Neural cell (in vitro differentiated cells): ENCODE measurements at regions not wholly inside any gene's neighbourhood (a gene's known extent, or its start where the extent isn't known, plus 50 kb on each side); places are given as distances from the start of the nearest gene placed in this dataset.

Experiments used
- H2AFZ ChIP-seq: fragments of 200-600, 300-800 bp; sonication (generic), shearing (Covaris generic); 2 replicates; pipeline ENCODE4 v1.6.0; 2014; ENCODE audit warnings: low read depth, mild to moderate bottlenecking, antibody characterized with exemption, low read length, moderate library complexity
- H3F3A ChIP-seq: fragments of 200-600 bp; shearing (Covaris generic); 2 replicates; pipeline ENCODE4 v1.6.1; 2016; ENCODE audit warnings: mild to moderate bottlenecking, moderate library complexity, mixed read lengths, antibody characterized with exemption, low read length; ENCODE audit not compliant: insufficient read depth, poor library complexity, severe bottlenecking
- H3K27ac ChIP-seq: fragments of 200-600, 300-800 bp; sonication (generic), shearing (Covaris generic); 2 replicates; pipeline ENCODE4 v1.5.1; 2014; ENCODE audit warnings: mild to moderate bottlenecking, low read length, moderate library complexity
- H3K27me3 ChIP-seq: fragments of 300-800, 200-600 bp; sonication (generic), shearing (Covaris generic); 2 replicates; pipeline ENCODE4 v1.6.0; 2014; ENCODE audit warnings: mild to moderate bottlenecking, low read depth, low read length, moderate library complexity; ENCODE audit not compliant: insufficient read depth
- H3K36me3 ChIP-seq: fragments of 300-800, 200-600 bp; sonication (generic), shearing (Covaris generic); 2 replicates; pipeline ENCODE4 v1.5.1; 2014; ENCODE audit warnings: mild to moderate bottlenecking, antibody characterized with exemption, low read length, moderate library complexity; ENCODE audit not compliant: insufficient read depth
- H3K4me2 ChIP-seq: fragments of 300-800, 200-600 bp; sonication (generic), shearing (Covaris generic); 2 replicates; pipeline ENCODE4 v1.6.0; 2014; ENCODE audit warnings: mild to moderate bottlenecking, low read length
- H3K4me3 ChIP-seq: fragments of 300-800, 200-600 bp; sonication (generic), shearing (Covaris generic); 2 replicates; pipeline ENCODE4 v1.5.1; 2014; ENCODE audit warnings: mild to moderate bottlenecking, low read length, moderate library complexity
- H3K79me2 ChIP-seq: fragments of 200-600 bp; shearing (Covaris generic); replicated peaks from 2 replicates; pipeline ENCODE4 v1.6.0; 2014; ENCODE audit warnings: mild to moderate bottlenecking, low read length, moderate library complexity; ENCODE audit not compliant: insufficient read depth
- H3K9ac ChIP-seq: fragments of 300-800, 200-600 bp; sonication (generic), shearing (Covaris generic); 2 replicates; pipeline ENCODE4 v1.6.1; 2016; ENCODE audit warnings: mild to moderate bottlenecking, low read length, mixed read lengths
- H3K9me2 ChIP-seq: fragments of 200-600 bp; shearing (Covaris generic); 2 replicates; pipeline ENCODE4 v1.6.1; 2016; ENCODE audit warnings: mild to moderate bottlenecking, low read length, mixed read lengths; ENCODE audit not compliant: insufficient read depth
- H3K9me3 ChIP-seq: fragments of 200-600, 300-800 bp; sonication (generic), shearing (Covaris generic); 2 replicates; pipeline ENCODE4 v1.6.1; 2016; ENCODE audit warnings: mild to moderate bottlenecking, mixed run types, low read length, moderate library complexity, mixed read lengths
- H4K20me1 ChIP-seq: fragments of 200-600 bp; shearing (Covaris generic); 2 replicates; pipeline ENCODE4 v1.6.1; 2016; ENCODE audit warnings: mild to moderate bottlenecking, mixed run types; ENCODE audit not compliant: insufficient read depth
- EP300 ChIP-seq: fragments of 450-650 bp; conservative IDR thresholded peaks from 2 replicates; pipeline ENCODE4 v1.6.1; 2014; ENCODE audit warnings: antibody characterized with exemption, mild to moderate bottlenecking, moderate library complexity; ENCODE audit not compliant: poor library complexity, severe bottlenecking
- EZH2 ChIP-seq: fragments of 200-600, 300-800 bp; shearing (Covaris generic), sonication (generic); IDR thresholded peaks from 2 replicates; pipeline ENCODE4 v1.6.1; 2014; ENCODE audit warnings: antibody characterized with exemption, low read length, borderline replicate concordance, mild to moderate bottlenecking; ENCODE audit not compliant: insufficient read depth, poor library complexity, severe bottlenecking
- MXI1 ChIP-seq: fragments of 450-650 bp; conservative IDR thresholded peaks from 2 replicates; pipeline ENCODE4 v1.6.1; 2014; ENCODE audit warnings: antibody characterized with exemption, mild to moderate bottlenecking; ENCODE audit not compliant: poor library complexity, severe bottlenecking
- POLR2AphosphoS5 ChIP-seq: IDR thresholded peaks from 2 replicates; pipeline ENCODE4 v1.6.1; 2012
- RAD21 ChIP-seq: fragments of 450-650 bp; conservative IDR thresholded peaks from 2 replicates; pipeline ENCODE4 v1.6.1; 2014; ENCODE audit warnings: antibody characterized with exemption, mild to moderate bottlenecking, moderate library complexity
- SMC3 ChIP-seq: fragments of 450-650 bp; conservative IDR thresholded peaks from 2 replicates; pipeline ENCODE4 v1.6.1; 2014; ENCODE audit warnings: antibody characterized with exemption, mild to moderate bottlenecking, moderate library complexity; ENCODE audit not compliant: poor library complexity
- TAF1 ChIP-seq: IDR thresholded peaks from 2 replicates; pipeline ENCODE4 v1.6.1; 2012; ENCODE audit warnings: low read depth
- TF ChIP-seq, protein P1 (sequence below): fragments of 450-650 bp; IDR thresholded peaks from 2 replicates; pipeline ENCODE4 v1.5.1; 2014; ENCODE audit warnings: antibody characterized with exemption, mild to moderate bottlenecking, moderate library complexity; ENCODE audit not compliant: poor library complexity, severe bottlenecking
- TF ChIP-seq, protein P2 (sequence below): IDR thresholded peaks from 2 replicates; pipeline ENCODE4 v1.6.1; 2012; ENCODE audit warnings: borderline replicate concordance

GRCh38 chr3:81439108-81439507 lies 322.3 kb downstream of the GBE1 start:
- Histone ChIP-seq H3K27me3 (no peaks in the 10 kb centered on the region), H3F3A (no peaks in the 10 kb centered on the region), H3K4me3 (no peak overlapping the region), H3K27ac (no peak overlapping the region), H3K4me2 (no peak overlapping the region), H3K79me2 (no peaks in the 10 kb centered on the region), H2AFZ (no peak overlapping the region), H3K9ac (no peak overlapping the region), H3K9me3 (no peaks in the 10 kb centered on the region), H3K9me2 (no peaks in the 10 kb centered on the region), H3K36me3 (no peaks in the 10 kb centered on the region), H4K20me1 (no peaks in the 10 kb centered on the region)
- TF ChIP-seq EZH2: no peak
- no peak for TF ChIP-seq TAF1
- TF ChIP-seq RAD21: no peak
- TF ChIP-seq, protein P1, sequence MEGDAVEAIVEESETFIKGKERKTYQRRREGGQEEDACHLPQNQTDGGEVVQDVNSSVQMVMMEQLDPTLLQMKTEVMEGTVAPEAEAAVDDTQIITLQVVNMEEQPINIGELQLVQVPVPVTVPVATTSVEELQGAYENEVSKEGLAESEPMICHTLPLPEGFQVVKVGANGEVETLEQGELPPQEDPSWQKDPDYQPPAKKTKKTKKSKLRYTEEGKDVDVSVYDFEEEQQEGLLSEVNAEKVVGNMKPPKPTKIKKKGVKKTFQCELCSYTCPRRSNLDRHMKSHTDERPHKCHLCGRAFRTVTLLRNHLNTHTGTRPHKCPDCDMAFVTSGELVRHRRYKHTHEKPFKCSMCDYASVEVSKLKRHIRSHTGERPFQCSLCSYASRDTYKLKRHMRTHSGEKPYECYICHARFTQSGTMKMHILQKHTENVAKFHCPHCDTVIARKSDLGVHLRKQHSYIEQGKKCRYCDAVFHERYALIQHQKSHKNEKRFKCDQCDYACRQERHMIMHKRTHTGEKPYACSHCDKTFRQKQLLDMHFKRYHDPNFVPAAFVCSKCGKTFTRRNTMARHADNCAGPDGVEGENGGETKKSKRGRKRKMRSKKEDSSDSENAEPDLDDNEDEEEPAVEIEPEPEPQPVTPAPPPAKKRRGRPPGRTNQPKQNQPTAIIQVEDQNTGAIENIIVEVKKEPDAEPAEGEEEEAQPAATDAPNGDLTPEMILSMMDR: no peak
- TF ChIP-seq MXI1: no peak
- no peak for TF ChIP-seq POLR2AphosphoS5
- TF ChIP-seq EP300: no peak
- TF ChIP-seq, protein P2, sequence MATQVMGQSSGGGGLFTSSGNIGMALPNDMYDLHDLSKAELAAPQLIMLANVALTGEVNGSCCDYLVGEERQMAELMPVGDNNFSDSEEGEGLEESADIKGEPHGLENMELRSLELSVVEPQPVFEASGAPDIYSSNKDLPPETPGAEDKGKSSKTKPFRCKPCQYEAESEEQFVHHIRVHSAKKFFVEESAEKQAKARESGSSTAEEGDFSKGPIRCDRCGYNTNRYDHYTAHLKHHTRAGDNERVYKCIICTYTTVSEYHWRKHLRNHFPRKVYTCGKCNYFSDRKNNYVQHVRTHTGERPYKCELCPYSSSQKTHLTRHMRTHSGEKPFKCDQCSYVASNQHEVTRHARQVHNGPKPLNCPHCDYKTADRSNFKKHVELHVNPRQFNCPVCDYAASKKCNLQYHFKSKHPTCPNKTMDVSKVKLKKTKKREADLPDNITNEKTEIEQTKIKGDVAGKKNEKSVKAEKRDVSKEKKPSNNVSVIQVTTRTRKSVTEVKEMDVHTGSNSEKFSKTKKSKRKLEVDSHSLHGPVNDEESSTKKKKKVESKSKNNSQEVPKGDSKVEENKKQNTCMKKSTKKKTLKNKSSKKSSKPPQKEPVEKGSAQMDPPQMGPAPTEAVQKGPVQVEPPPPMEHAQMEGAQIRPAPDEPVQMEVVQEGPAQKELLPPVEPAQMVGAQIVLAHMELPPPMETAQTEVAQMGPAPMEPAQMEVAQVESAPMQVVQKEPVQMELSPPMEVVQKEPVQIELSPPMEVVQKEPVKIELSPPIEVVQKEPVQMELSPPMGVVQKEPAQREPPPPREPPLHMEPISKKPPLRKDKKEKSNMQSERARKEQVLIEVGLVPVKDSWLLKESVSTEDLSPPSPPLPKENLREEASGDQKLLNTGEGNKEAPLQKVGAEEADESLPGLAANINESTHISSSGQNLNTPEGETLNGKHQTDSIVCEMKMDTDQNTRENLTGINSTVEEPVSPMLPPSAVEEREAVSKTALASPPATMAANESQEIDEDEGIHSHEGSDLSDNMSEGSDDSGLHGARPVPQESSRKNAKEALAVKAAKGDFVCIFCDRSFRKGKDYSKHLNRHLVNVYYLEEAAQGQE: no peak
- no peak for TF ChIP-seq SMC3

DNA sequence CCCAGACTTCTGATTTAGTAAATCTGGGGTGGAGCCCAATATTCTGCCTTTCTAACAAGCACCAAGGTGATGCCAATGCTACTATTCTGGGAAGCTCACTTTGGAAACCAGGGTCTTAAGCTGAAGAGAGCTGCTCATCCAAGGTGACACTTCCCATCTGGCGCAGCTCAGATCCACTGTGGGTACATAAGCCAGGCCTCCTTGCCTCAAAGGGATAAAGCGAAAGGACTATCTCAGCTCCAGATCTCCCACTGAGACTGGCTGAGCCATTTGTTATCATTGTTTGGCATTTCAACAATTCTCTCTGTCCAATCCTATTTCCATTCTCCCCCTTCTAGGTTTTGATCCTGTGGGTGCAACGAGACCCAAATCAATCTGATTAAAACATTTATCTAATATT lies 323.8 kb downstream of the GBE1 start:
- H3K9me2 ChIP-seq: no peaks in the 10 kb centered on the region
- H3K9me3 ChIP-seq: no peaks in the 10 kb centered on the region
- no peak overlapping the region for H3K9ac ChIP-seq
- H3K36me3 ChIP-seq: no peaks in the 10 kb centered on the region
- TF ChIP-seq EP300: no peak
- no peak for TF ChIP-seq SMC3
- TF ChIP-seq, protein P1: no peak
- no peak for TF ChIP-seq MXI1
- TF ChIP-seq POLR2AphosphoS5: no peak
- no peak for TF ChIP-seq EZH2
- TF ChIP-seq, protein P2: no peak
- TF ChIP-seq TAF1: no peak
- no peak for TF ChIP-seq RAD21
- H3K4me3 ChIP-seq: no peak overlapping the region
- no peaks in the 10 kb centered on the region for H3F3A ChIP-seq
- no peaks in the 10 kb centered on the region for H3K79me2 ChIP-seq
- H4K20me1 ChIP-seq: no peaks in the 10 kb centered on the region
- H3K27me3 ChIP-seq: no peaks in the 10 kb centered on the region
- no peak overlapping the region for H2AFZ ChIP-seq
- H3K27ac ChIP-seq: no peak overlapping the region
- no peak overlapping the region for H3K4me2 ChIP-seq
